ENCODE measurements at regions not wholly inside any gene's neighbourhood (a gene's known extent, or its start where the extent isn't known, plus 50 kb on each side); places are given as distances from the start of the nearest gene placed in this dataset.
A peak's percentile ranks its signal among the peaks of the same experiment; 100 is the strongest.

DNA sequence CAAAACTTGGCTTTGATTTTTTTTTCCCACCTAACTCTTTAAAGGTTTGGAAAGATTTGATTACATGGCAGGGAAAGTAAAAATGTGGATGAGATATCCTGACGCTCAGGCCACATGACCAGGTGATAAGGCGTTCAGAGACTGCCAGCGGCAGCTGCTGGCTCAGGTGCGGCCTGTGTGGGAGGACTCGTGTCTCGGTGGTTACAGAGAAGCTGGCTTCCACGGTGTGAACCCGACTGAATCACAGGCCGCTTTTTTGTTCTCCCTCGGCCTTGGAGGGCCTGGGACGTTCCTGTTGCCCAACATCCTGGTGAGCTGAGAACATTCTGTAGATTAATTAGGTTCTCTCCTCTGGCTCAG, 124.2 kb upstream of the ZNF516 start:
- no peak overlapping the region for H3K9ac ChIP-seq (ENCODE audit: insufficient read depth, low read length)
- no peaks in the 10 kb centered on the region for H3K27me3 ChIP-seq (ENCODE audit: control insufficient read depth, insufficient read depth, low read length)
- no peaks in the 10 kb centered on the region for H3K79me2 ChIP-seq (ENCODE audit: control insufficient read depth, insufficient read depth, low read length)
- peak; percentile 76 to 88 for DNase-seq (ENCODE audit: low read depth in 2 of 2)
- no peak for TF ChIP-seq CTCF (conservative IDR thresholded peaks at IDR 0.05 in 1 of 2, IDR thresholded peaks at IDR 0.05 in 1 of 2; ENCODE audit: low read depth in 1 of 2, low read length in 2 of 2)
- no peak for TF ChIP-seq EZH2 (IDR thresholded peaks at IDR 0.05; ENCODE audit: low read length, missing control alignments)
- H3K4me2 ChIP-seq (ENCODE audit: extremely low read depth, insufficient read depth, low read length): peak overlapping the region; percentile 48
- peak overlapping the region in 1 of 4 experiments; percentile 51 for H3K4me3 ChIP-seq (replicated peaks in 1 of 4; ENCODE audit: control extremely low read depth in 1 of 4, insufficient read depth in 1 of 4, low read depth in 3 of 4, low read length in 4 of 4)
- no peaks in the 10 kb centered on the region for H4K20me1 ChIP-seq (ENCODE audit: control insufficient read depth, extremely low read depth, insufficient read depth, low read length)
- no peak overlapping the region for H3K27ac ChIP-seq (ENCODE audit: insufficient read depth, low read length)
- H3K4me1 ChIP-seq (ENCODE audit: control insufficient read depth, extremely low read depth, insufficient read depth, low read length): peaks cover 10% of the 10 kb centered on the region
- peak overlapping the region; percentile 69 for H2AFZ ChIP-seq (ENCODE audit: low read length)
- no peaks in the 10 kb centered on the region for H3K36me3 ChIP-seq (ENCODE audit: control insufficient read depth, insufficient read depth, low read length)
- no peaks in the 10 kb centered on the region for H3K9me3 ChIP-seq (ENCODE audit: control insufficient read depth, insufficient read depth, low read depth, low read length)

- no peak for TF ChIP-seq CTCF (conservative IDR thresholded peaks at IDR 0.05 in 1 of 2, IDR thresholded peaks at IDR 0.05 in 1 of 2; ENCODE audit: low read depth in 1 of 2, low read length in 2 of 2)
- TF ChIP-seq EZH2 (IDR thresholded peaks at IDR 0.05; ENCODE audit: low read length, missing control alignments): no peak
- peaks cover 10% of the 10 kb centered on the region for H3K4me1 ChIP-seq (ENCODE audit: control insufficient read depth, extremely low read depth, insufficient read depth, low read length)
- H3K27ac ChIP-seq (ENCODE audit: insufficient read depth, low read length): no peak overlapping the region
- no peak overlapping the region for H3K9ac ChIP-seq (ENCODE audit: insufficient read depth, low read length)
- H3K27me3 ChIP-seq (ENCODE audit: control insufficient read depth, insufficient read depth, low read length): no peaks in the 10 kb centered on the region
- no peak for DNase-seq (ENCODE audit: low read depth in 2 of 2)
- H3K9me3 ChIP-seq (ENCODE audit: control insufficient read depth, insufficient read depth, low read depth, low read length): no peaks in the 10 kb centered on the region
- H3K36me3 ChIP-seq (ENCODE audit: control insufficient read depth, insufficient read depth, low read length): no peaks in the 10 kb centered on the region
- H3K79me2 ChIP-seq (ENCODE audit: control insufficient read depth, insufficient read depth, low read length): no peaks in the 10 kb centered on the region
- no peaks in the 10 kb centered on the region for H4K20me1 ChIP-seq (ENCODE audit: control insufficient read depth, extremely low read depth, insufficient read depth, low read length)
- no peak overlapping the region for H2AFZ ChIP-seq (ENCODE audit: low read length)
- H3K4me2 ChIP-seq (ENCODE audit: extremely low read depth, insufficient read depth, low read length): no peak overlapping the region
- H3K4me3 ChIP-seq (replicated peaks in 1 of 4; ENCODE audit: control extremely low read depth in 1 of 4, insufficient read depth in 1 of 4, low read depth in 3 of 4, low read length in 4 of 4): no peak overlapping the region
These were observed 123.7 kb upstream of the ZNF516 start for GRCh38 chr18:76618721-76619120.

DNA sequence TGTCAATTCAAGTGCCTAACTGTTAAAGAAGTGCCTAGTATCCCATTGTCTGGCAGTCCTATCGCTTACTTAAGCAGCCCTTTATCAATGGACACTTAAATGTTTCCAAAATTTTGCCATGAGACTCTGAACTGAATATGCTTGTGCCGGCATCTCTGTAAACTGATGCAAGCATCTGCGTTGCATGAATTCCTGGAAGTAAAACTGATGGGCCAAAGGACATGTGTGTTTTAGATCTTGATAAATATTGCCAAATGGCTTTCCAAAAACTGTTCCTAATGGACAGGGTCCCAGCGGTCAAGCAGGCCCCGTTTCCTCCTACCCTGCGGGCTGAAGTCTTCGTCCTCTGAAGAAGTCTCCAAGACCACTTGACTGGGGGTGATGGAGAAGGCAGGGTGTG, 121.3 kb upstream of the ZNF516 start:
- no peaks in the 10 kb centered on the region for H3K79me2 ChIP-seq (ENCODE audit: control insufficient read depth, insufficient read depth, low read length)
- H4K20me1 ChIP-seq (ENCODE audit: control insufficient read depth, extremely low read depth, insufficient read depth, low read length): no peaks in the 10 kb centered on the region
- no peak overlapping the region for H3K4me3 ChIP-seq (replicated peaks in 1 of 4; ENCODE audit: control extremely low read depth in 1 of 4, insufficient read depth in 1 of 4, low read depth in 3 of 4, low read length in 4 of 4)
- H3K4me1 ChIP-seq (ENCODE audit: control insufficient read depth, extremely low read depth, insufficient read depth, low read length): peaks cover 8% of the 10 kb centered on the region
- no peaks in the 10 kb centered on the region for H3K27me3 ChIP-seq (ENCODE audit: control insufficient read depth, insufficient read depth, low read length)
- H3K9me3 ChIP-seq (ENCODE audit: control insufficient read depth, insufficient read depth, low read depth, low read length): no peaks in the 10 kb centered on the region
- H3K36me3 ChIP-seq (ENCODE audit: control insufficient read depth, insufficient read depth, low read length): no peaks in the 10 kb centered on the region
- H3K4me2 ChIP-seq (ENCODE audit: extremely low read depth, insufficient read depth, low read length): no peak overlapping the region
- H3K9ac ChIP-seq (ENCODE audit: insufficient read depth, low read length): no peak overlapping the region
- no peak for TF ChIP-seq EZH2 (IDR thresholded peaks at IDR 0.05; ENCODE audit: low read length, missing control alignments)
- no peak for TF ChIP-seq CTCF (conservative IDR thresholded peaks at IDR 0.05 in 1 of 2, IDR thresholded peaks at IDR 0.05 in 1 of 2; ENCODE audit: low read depth in 1 of 2, low read length in 2 of 2)
- no peak overlapping the region for H3K27ac ChIP-seq (ENCODE audit: insufficient read depth, low read length)
- DNase-seq (ENCODE audit: low read depth in 2 of 2): no peak
- H2AFZ ChIP-seq (ENCODE audit: low read length): no peak overlapping the region

Measured in fibroblast of lung (primary cell).